NT2/D1 (cell line): ENCODE measurements at regions not wholly inside any gene's neighbourhood (a gene's known extent, or its start where the extent isn't known, plus 50 kb on each side); places are given as distances from the start of the nearest gene placed in this dataset.
"Not testable (repeated sequence)": the region's sequence is repeated elsewhere in the genome, so short reads cannot be mapped to it uniquely, and the experiment has no call there.

Source experiments
- DNase-seq: peaks from one replicate; pipeline ENCODE4 v3.0.0-alpha.2; 2011; ENCODE audit warnings: low read depth, low spot score
- H3K27me3 ChIP-seq: 2 replicates; pipeline ENCODE4 v1.6.0; 2011; ENCODE audit warnings: mild to moderate bottlenecking; ENCODE audit not compliant: insufficient read length, insufficient read depth
- H3K36me3 ChIP-seq: 2 replicates; pipeline ENCODE4 v1.6.1; 2011; ENCODE audit warnings: mild to moderate bottlenecking, low read length, mixed read lengths; ENCODE audit not compliant: insufficient read depth, insufficient read length
- H3K4me1 ChIP-seq: 2 replicates; pipeline ENCODE4 v1.5.1; 2011; ENCODE audit not compliant: insufficient read depth, insufficient read length
- H3K4me3 ChIP-seq: 2 replicates; pipeline ENCODE4 v1.5.1; 2011; ENCODE audit warnings: low read depth; ENCODE audit not compliant: insufficient read length
- H3K9ac ChIP-seq: 2 replicates; pipeline ENCODE4 v1.6.0; 2011; ENCODE audit warnings: low read depth; ENCODE audit not compliant: insufficient read length
- H3K9me3 ChIP-seq: 2 replicates; pipeline ENCODE4 v1.5.1; 2011; ENCODE audit warnings: mild to moderate bottlenecking, low read length; ENCODE audit not compliant: insufficient read depth
- SUZ12 ChIP-seq: IDR thresholded peaks from 2 replicates; pipeline ENCODE4 v1.6.1; 2011; ENCODE audit not compliant: insufficient read length, insufficient read depth; ENCODE audit errors: extremely low read depth
- YY1 ChIP-seq: IDR thresholded peaks from 2 replicates; pipeline ENCODE4 v1.6.1; 2011; ENCODE audit not compliant: insufficient read length, insufficient read depth
- ZNF274 ChIP-seq: IDR thresholded peaks from 2 replicates; pipeline ENCODE4 v1.6.1; 2011; ENCODE audit warnings: mild to moderate bottlenecking, low read depth, low read length

- no peak for DNase-seq
These were observed 276.0 kb downstream of the ADGRD1 start for GRCh38 chr12:131229426-131230339.

DNA sequence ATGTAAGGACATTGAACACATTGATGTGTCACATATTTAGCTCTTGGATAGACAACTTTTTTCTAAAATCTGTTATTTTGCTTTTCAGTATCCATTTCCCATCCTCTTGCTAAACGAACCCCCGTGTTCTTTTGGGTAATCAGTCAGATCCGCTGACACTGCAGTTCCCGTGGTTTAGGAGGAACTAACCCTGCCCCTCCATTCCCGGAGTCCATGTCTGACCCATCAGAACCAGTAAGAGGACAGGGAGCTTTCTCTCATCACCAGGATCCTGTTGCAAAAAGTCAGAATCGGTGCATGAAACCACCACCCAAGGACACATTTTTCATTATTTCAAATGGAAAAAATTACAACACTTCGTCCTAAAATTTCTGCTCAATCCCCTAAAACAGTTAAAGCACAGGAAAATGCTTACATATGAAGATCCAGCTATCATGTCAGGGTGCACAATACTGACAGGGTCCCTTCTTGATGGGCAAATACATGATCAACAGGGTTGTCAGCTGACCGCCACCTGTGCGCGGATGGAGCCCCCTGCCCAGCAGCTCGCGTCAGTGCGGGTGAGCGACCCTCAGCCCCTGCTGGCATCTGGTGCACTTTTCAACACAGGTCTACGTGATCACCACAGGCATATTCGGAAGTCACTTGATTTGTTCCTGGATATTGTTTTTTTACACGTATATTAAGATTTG lies 276.8 kb downstream of the ADGRD1 start:
- Histone ChIP-seq H3K9ac (no peak overlapping the region), H3K36me3 (no peaks in the 10 kb centered on the region), H3K4me1 (peaks cover 7% of the 10 kb centered on the region), H3K4me3 (no peak overlapping the region), H3K27me3 (no peaks in the 10 kb centered on the region), H3K9me3 (peaks cover 9% of the 10 kb centered on the region; the same call in 1 of the 2 replicates)
- no peak for DNase-seq
- no peak for TF ChIP-seq ZNF274

More at GRCh38 chr12:131229426-131230339, 276.0 kb downstream of the ADGRD1 start:
- Histone ChIP-seq H3K36me3 (no peaks in the 10 kb centered on the region), H3K9me3 (peaks cover 9% of the 10 kb centered on the region; the same call in 1 of the 2 replicates), H3K4me1 (peaks cover 7% of the 10 kb centered on the region), H3K9ac (peak overlapping the region; percentile 39), H3K4me3 (no peak overlapping the region), H3K27me3 (no peaks in the 10 kb centered on the region)
- TF ChIP-seq YY1 (no peak), ZNF274 (no peak), SUZ12 (no peak)

DNA sequence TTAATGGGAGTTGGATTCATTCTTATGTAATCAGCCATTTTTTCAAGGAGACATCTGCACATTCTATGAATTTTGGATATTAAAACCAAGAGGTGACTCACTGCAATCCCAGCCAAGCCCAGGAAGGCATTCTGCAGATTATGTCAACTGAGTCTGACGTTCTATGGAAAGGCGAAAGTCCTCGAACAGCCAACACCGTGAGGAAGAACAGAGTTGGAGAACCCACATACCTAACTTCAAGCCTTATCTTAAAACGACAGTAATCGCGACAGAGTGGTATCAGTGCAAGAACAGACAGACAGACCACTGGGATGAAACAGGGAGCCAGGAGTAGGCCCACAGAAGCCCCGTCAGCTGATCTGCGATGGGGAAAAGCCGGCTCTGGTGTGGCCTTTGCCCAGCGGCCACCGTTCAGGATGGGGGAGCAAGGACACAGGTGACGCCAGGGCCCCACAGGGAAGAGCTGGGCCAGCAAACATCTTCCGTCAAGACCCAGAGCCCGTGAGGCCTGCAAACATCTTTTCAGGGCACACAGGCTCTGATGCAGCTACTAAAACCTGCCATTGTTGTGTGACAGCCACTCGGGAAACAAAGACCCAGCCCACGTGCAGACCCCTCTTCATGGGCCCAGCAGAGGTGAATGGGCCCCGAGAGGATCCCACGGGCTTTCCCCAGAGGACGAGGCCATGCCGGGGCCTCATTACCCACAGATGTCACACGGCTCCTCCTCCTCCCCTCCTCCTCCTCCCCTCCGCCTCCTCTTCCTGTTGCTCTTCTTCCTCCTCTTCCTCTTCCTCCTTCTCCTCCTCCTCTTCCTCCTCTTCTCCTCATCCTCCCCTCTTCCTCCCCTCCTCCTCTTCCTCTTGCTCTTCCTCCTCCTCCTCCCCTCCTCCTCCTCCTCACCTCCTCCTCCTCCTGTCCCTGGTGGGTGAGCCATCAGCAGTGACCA lies 277.6 kb downstream of the ADGRD1 start:
- H3K9ac ChIP-seq: peak overlapping the region; percentile 21
- H3K36me3 ChIP-seq: no peaks in the 10 kb centered on the region
- no peaks in the 10 kb centered on the region for H3K27me3 ChIP-seq
- H3K4me3 ChIP-seq: no peak overlapping the region
- no peak for DNase-seq
- peaks cover 7% of the 10 kb centered on the region for H3K4me1 ChIP-seq
- peaks cover 9% of the 10 kb centered on the region; the same call in 1 of the 2 replicates for H3K9me3 ChIP-seq
- no peak for TF ChIP-seq YY1
- TF ChIP-seq ZNF274: no peak
- no peak for TF ChIP-seq SUZ12

- no peak for DNase-seq
- H3K4me3 ChIP-seq: no peak overlapping the region
- H3K4me1 ChIP-seq: peaks cover 7% of the 10 kb centered on the region
- no peak overlapping the region for H3K9ac ChIP-seq
- peaks cover 9% of the 10 kb centered on the region; the same call in 1 of the 2 replicates for H3K9me3 ChIP-seq
- no peaks in the 10 kb centered on the region for H3K27me3 ChIP-seq
- no peaks in the 10 kb centered on the region for H3K36me3 ChIP-seq
- TF ChIP-seq YY1 (no peak), ZNF274 (no peak), SUZ12 (no peak)
These were observed 278.3 kb downstream of the ADGRD1 start for GRCh38 chr12:131232036-131232435.

GRCh38 chr12:131232872-131233271 lies 279.2 kb downstream of the ADGRD1 start:
- not testable (repeated sequence) for DNase-seq, H3K27me3 ChIP-seq, H3K4me1 ChIP-seq, H3K36me3 ChIP-seq, H3K4me3 ChIP-seq, H3K9ac ChIP-seq, H3K9me3 ChIP-seq

GRCh38 chr12:131233850-131234789 lies 280.4 kb downstream of the ADGRD1 start:
- not testable (repeated sequence) for H3K9ac ChIP-seq, DNase-seq, H3K36me3 ChIP-seq, H3K4me1 ChIP-seq, H3K4me3 ChIP-seq, H3K27me3 ChIP-seq, H3K9me3 ChIP-seq

GRCh38 chr12:131234841-131235271 lies 281.1 kb downstream of the ADGRD1 start:
- H3K27me3 ChIP-seq, H3K9me3 ChIP-seq, H3K36me3 ChIP-seq, H3K9ac ChIP-seq, H3K4me1 ChIP-seq, H3K4me3 ChIP-seq, DNase-seq: not testable (repeated sequence)
